Gastroesophageal sphincter (tissue), 4 donors: ENCODE measurements at regions not wholly inside any gene's neighbourhood (a gene's known extent, or its start where the extent isn't known, plus 50 kb on each side); places are given as distances from the start of the nearest gene placed in this dataset.

Source experiments
- ATAC-seq: fragments of 150-250 bp; one replicate; pipeline ENCODE4 v1.9.1; 2016; ENCODE audit warnings: mild to moderate bottlenecking, moderate library complexity
- H3K27ac ChIP-seq, 4 donors: fragments of 200-600 bp; sonication (generic) in 3 of 4; 1 replicate in 3 of 4; 2 replicates in 1 of 4; pipeline ENCODE4 v1.5.1; 2016 to 2019
- H3K27me3 ChIP-seq: fragments of 200-600 bp; sonication (generic); one replicate; pipeline ENCODE4 v1.5.1; 2019
- H3K36me3 ChIP-seq, 2 donors: fragments of 200-600 bp; sonication (generic); one replicate each; pipeline ENCODE4 v1.5.1; 2019; ENCODE audit warnings: control low read depth in 1 of 2
- H3K4me1 ChIP-seq, 3 donors: fragments of 200-600 bp; sonication (generic); 1 replicate in 2 of 3; 2 replicates in 1 of 3; pipeline ENCODE4 v1.5.1; 2016 to 2019; ENCODE audit warnings: control low read depth in 2 of 3
- H3K4me3 ChIP-seq, 2 donors: fragments of 200-600 bp; sonication (generic); one replicate each; pipeline ENCODE4 v1.5.1; 2019; ENCODE audit warnings: mild to moderate bottlenecking in 1 of 2, moderate library complexity in 1 of 2
- H3K9me3 ChIP-seq, 3 donors: fragments of 200-600 bp; sonication (generic); one replicate each; pipeline ENCODE4 v1.5.1; 2017 to 2019; ENCODE audit warnings: control low read depth in 2 of 3
- CTCF ChIP-seq, 4 experiments: fragments of 200-600 bp in 2 of 4; fragments of 450-650 bp in 2 of 4; sonication (generic) in 1 of 4; IDR thresholded peaks; one replicate each; pipeline ENCODE4 v1.5.1; 2017 to 2019; ENCODE audit warnings: antibody characterized with exemption in 4 of 4, mild to moderate bottlenecking in 2 of 4, moderate library complexity in 2 of 4
- EP300 ChIP-seq: sonication (generic); formaldehyde crosslinking; IDR thresholded peaks from one replicate; pipeline ENCODE4 v1.6.1; 2017; ENCODE audit warnings: antibody characterized with exemption, mild to moderate bottlenecking
- POLR2A ChIP-seq, 2 donors: fragments of 450-650 bp; IDR thresholded peaks; one replicate each; pipeline ENCODE4 v1.6.1; 2017; ENCODE audit warnings: antibody characterized with exemption in 2 of 2, mild to moderate bottlenecking in 2 of 2, moderate library complexity in 1 of 2
- POLR2AphosphoS5 ChIP-seq: sonication (generic); formaldehyde crosslinking; IDR thresholded peaks from one replicate; pipeline ENCODE4 v1.6.1; 2017; ENCODE audit warnings: antibody characterized with exemption
- WGBS, 2 donors: methylation state at CpG; one replicate each; pipeline ENCODE4 v1.1.5; 2018; ENCODE audit warnings: low coverage in 1 of 2; 5-methylcytosine and 5-hydroxymethylcytosine counted together

- 51 to 67% methylated on average over 5 to 6 of the region's 6 CpGs for WGBS, 2 donors
- TF ChIP-seq CTCF (IDR thresholded peaks at IDR 0.05) (no peak), EP300 (no peak), POLR2AphosphoS5 (no peak), POLR2A (IDR thresholded peaks at IDR 0.05) (no peak)
- ATAC-seq, result no peak
Measured at GRCh38 chr9:31137176-31138160, 1247.0 kb upstream of the ACO1 start.

GRCh38 chr9:31140316-31140715 is 1244.1 kb upstream of the ACO1 start:
- TF ChIP-seq EP300 (no peak), POLR2A (IDR thresholded peaks at IDR 0.05) (no peak), CTCF (IDR thresholded peaks at IDR 0.05) (no peak), POLR2AphosphoS5 (no peak)
- H3K36me3 ChIP-seq, result no peaks in the 10 kb centered on the region
- ATAC-seq, result no peak
- WGBS, 2 donors, result 13 to 25% methylated on average over 1 of the region's 1 CpG
- no peak overlapping the region for H3K4me3 ChIP-seq
- H3K9me3 ChIP-seq, result no peaks in the 10 kb centered on the region
- H3K27me3 ChIP-seq, result no peaks in the 10 kb centered on the region
- H3K27ac ChIP-seq, result no peak overlapping the region
- H3K4me1 ChIP-seq, result no peaks in the 10 kb centered on the region

More at GRCh38 chr9:31137176-31138160, 1247.0 kb upstream of the ACO1 start:
- H3K27me3 ChIP-seq, result no peaks in the 10 kb centered on the region
- no peaks in the 10 kb centered on the region for H3K9me3 ChIP-seq
- no peak overlapping the region for H3K27ac ChIP-seq
- no peaks in the 10 kb centered on the region for H3K36me3 ChIP-seq
- no peaks in the 10 kb centered on the region for H3K4me1 ChIP-seq
- no peak overlapping the region for H3K4me3 ChIP-seq

GRCh38 chr9:31142456-31142855 is 1242.0 kb upstream of the ACO1 start:
- Histone ChIP-seq H3K4me3 (no peak overlapping the region), H3K36me3 (no peaks in the 10 kb centered on the region), H3K4me1 (no peaks in the 10 kb centered on the region), H3K27ac (no peak overlapping the region), H3K9me3 (no peaks in the 10 kb centered on the region), H3K27me3 (no peaks in the 10 kb centered on the region)
- 61 to 64% methylated on average over 3 of the region's 3 CpGs for WGBS, 2 donors
- no peak for TF ChIP-seq CTCF (IDR thresholded peaks at IDR 0.05)
- no peak for TF ChIP-seq EP300
- no peak for TF ChIP-seq POLR2AphosphoS5
- no peak for ATAC-seq

- WGBS, 2 donors, result 60 to 97% methylated on average over 3 of the region's 3 CpGs
- H3K27me3 ChIP-seq, result no peaks in the 10 kb centered on the region
- no peak for ATAC-seq
- no peak overlapping the region for H3K4me3 ChIP-seq
- H3K4me1 ChIP-seq, result no peaks in the 10 kb centered on the region
- no peaks in the 10 kb centered on the region for H3K36me3 ChIP-seq
- TF ChIP-seq POLR2AphosphoS5 (no peak), EP300 (no peak), POLR2A (IDR thresholded peaks at IDR 0.05) (no peak), CTCF (IDR thresholded peaks at IDR 0.05) (no peak)
- H3K9me3 ChIP-seq, result no peaks in the 10 kb centered on the region
- H3K27ac ChIP-seq, result no peak overlapping the region
Measured at GRCh38 chr9:31144614-31145013, 1239.8 kb upstream of the ACO1 start.
